COLO829 (cell line): ENCODE measurements at regions not wholly inside any gene's neighbourhood (a gene's known extent, or its start where the extent isn't known, plus 50 kb on each side); places are given as distances from the start of the nearest gene placed in this dataset.

Experiments used
- DNase-seq: peaks from one replicate; pipeline ENCODE4 v3.0.0; 2012; ENCODE audit warnings: low spot score

DNA sequence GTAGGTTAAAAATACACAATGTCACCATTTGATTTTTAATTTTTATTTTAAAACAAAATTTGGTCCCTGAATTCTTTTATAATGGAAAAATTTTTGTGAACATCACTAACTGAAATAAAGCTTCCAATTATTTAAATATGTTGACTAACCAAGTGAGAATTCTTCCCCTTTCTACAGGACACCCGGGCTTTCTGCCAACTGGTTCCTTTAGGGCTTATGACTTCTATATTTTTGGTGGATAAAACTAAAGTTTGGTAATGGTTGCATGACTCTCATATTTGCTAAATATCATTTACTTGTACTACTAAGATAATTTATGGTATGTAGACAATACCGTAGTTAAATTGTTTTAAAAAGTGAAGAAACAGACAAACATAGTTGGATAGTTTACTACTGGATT, 291.0 kb upstream of the DOK6 start:
- no peak for DNase-seq

DNA sequence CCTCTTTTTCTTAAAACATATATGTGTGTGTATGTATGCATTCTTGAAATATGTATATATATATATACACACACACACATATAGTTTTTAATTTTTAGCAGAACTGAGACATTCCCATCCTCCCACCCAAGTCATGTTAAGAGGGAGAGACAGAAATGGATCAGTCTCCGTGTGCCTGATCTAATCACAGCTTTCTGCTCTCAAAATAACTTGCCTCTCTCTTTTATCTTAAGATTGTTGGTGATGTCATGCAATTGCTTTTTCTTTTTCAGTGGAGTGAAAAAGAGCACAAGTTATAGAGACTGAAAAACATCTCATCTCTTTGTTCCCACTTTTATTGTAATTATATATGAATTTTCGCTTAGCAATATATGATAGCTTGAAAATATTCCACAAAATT, 279.9 kb upstream of the DOK6 start:
- no peak for DNase-seq

DNA sequence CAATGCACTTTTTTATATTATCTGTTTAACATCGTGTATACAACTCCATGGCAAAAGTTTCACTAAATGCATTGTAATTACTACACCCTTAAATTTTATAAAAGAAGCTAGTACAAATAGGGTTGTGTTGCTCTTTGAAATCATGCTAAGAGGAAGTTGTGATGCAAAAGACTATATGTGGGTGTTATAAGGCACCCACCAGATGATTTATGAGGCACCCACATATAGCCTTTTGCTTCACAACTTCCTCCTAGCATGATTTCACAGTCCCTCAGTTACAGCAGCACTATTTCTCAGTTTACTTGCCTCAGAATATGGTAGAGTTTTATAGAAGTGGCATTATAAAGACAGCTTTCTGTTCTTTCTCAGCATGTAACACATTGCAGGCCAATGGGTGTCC, 277.3 kb upstream of the DOK6 start:
- DNase-seq = no peak

DNA sequence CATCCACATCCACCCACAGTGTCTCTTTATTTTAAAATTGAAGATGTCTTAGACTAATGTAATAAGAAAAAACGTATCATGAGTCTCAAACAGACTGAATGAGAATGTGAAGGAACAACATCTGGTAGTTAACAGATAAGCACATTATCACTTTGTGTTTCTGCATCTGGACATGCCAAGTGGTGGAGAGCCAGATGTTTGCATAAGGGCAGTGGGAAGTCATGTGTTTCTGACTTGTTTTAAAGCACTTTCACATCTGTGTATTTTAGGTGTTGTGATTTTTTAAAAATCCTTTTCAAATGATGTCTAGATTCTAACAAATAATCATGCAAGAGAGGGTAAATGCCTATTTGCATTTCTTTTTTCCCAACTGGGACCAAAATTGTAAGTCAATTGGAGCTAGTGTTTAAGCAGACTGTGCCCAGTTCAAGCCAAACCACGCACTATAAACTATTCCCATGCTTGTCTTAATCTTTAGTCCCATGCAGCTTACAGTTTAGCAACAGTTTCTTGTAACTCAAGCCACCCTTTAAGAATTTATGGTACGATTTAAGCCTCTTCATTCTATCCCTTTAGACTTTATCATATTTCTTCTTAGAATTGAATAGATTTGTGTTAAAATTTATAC, 272.7 kb upstream of the DOK6 start:
- no peak for DNase-seq

DNA sequence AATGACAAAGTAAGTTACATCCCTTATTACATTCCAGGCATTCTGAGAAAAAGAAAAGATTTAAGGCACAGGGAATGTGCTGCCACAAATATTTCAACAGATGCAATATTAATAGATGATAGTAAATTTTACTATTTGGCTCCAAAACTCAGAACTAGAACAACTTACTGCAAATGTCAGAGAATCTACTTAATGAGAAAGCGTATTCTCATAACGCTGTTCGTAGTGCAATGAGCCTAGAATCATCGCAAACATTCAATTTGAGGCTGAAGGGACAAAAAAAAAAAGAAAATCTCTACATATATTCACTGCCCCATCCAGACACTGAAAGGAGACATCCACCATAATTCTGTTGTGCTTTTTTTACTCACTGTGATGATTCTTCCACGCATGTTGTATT, 272.1 kb upstream of the DOK6 start:
- no peak for DNase-seq

DNA sequence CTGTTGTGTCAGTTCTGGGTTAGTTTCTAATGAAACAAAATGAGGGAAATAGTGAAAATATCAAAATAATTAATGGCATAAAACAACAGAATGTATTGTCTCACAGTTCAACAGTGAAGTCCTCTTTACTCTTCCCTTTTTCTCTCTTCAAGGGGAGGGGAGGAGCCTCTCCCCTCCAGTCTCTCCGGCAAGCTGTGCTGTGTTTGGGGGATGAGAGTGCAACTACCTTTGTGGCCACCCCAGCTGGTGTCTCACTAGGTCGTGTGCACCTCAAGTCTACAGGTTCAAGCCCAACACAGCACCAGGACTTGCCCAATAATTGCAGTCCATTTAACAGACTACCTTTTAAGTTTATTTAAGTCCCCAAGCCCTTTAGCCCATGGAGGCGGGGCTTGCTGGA, 271.7 kb upstream of the DOK6 start:
- no peak for DNase-seq

DNA sequence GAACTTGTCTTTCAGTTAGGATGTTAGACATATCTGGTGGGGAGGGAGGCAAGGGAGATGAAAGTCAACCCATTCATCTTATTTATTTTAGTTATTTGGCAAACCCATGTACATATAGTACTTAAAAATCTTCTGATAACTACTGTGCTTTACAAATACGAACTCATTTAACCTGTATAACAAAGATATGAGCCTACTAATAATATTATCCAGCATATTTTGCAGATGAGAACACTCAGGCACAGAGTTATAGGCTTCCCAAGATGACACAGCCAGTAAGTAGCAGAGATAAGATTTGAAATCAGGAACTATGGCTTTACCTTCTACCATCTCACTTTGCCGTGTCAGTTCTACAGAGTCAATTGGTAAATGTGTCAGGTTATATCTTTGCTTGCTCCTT, 262.6 kb upstream of the DOK6 start:
- no peak for DNase-seq

DNA sequence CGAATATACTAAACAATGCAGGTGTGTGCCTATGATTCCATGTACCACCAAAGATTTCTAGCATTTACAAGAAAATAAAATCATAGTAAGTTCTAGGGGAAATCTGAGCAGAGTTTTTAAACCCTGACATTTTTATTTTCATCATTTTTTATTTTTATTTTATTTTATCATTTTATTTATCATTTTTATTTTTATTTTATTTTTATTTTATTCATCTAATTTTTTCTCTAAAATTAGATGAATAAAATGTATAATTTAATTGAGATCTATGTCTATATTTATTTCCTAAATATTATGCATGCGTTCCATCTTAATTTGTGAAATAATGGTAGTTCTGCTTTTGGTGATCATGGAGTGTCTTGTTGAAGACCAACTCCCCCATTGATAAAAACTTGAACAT, 257.6 kb upstream of the DOK6 start:
- DNase-seq = no peak

DNA sequence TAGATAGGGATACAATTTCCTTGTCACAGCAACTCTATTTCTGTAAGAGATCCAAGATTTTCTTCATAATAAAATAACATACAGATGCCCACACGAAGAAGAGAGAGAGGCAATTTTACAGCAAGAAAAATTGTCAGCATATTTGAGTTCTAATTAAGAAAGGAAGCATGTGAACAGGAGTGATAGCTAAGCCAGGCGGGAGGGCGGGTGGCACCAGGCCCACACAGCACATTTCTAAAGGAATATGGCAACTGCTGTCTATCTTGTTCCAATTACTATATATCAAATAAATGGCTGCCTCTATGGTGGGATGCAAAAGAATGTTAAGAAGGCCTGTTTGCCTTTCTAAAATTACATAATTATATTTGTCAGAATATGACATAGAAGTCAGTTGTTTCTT, 248.3 kb upstream of the DOK6 start:
- no peak for DNase-seq

DNA sequence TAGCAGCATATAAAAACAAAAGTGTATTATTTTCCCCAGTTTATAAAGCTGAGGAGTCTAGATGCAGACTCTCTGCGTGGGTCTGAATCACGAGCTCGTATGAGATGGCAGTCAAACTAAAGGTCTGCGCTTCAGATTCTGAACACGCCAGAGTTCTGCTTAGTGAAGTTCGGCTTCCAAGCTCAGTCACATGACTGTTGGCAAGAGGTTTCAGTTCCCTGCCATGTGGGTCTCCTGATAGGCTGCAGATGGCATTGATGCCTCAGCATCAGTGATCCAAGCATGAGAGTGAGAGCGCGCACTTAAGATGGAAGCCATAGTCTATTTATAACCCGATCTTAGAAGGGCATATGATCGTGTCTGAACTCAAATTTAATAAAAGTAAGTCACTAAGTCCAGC, 242.8 kb upstream of the DOK6 start:
- no peak for DNase-seq

DNA sequence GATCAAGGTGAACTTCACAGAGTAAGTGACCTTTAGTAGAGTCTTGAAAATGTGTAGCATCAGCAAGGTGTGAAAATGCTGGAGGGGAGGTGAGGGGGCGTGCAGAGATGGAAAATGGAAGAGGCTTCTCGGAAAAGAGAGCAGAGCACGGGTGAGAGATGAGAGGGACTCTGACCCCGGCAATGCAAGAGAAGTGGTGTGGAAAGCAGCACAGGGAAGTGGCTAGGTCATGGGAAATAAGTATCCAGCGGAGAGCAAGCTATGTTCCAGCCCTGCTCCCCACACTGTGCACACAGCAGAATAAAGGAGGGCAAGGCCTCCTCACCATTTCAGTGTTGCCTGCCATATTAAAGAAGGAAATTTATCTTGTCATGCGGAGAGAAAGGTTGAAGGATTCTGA, 241.7 kb upstream of the DOK6 start:
- DNase-seq = no peak

DNA sequence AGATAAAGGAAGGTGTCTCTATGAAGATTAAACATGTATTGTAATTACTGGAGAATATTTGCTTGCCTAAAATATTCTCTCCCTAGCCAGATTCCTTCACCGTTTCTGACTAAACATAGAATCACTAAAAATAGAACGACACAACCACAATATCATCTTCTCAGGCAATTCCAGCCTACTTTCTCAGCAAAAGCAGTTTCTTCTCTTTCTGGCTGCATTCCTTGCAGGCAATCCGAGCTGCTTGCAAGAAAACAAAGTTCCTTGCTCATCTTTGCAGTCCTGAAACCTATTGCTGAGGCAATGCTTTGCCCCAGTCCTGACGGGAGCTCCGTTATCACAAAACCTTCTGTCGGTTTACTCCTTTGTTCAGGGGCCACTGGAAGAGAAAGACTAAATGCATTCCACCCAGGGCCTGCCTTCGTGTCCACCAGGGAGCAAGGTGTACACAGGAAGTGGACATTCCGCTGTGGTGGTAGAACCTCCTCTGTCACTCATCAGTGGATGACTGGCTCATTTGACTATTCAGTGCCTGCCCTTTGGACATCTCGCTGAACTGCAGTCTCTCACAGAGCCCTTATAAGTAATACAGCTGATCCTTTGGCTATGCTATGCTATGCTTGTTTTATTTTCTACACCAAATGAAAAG, 239.2 kb upstream of the DOK6 start:
- no peak for DNase-seq

DNA sequence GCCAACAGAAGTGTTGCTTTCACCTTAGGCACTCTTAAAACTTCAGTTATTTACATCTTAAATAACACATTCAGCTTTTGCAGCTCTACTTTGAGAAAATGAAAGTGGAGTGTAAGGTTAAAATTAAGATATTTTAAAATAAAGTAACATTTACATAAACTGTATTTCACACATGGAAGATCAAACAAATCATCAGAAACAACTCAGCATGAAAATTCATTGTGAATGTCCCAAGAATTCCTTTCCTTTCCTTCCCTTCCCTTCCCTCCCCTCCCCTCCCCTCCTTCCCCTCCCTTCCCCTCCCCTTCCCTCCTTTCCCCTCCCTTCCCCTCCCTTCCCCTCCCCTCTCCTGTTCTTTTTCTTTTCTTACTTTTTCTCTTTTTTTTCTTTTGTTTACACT, 238.0 kb upstream of the DOK6 start:
- no peak for DNase-seq

DNA sequence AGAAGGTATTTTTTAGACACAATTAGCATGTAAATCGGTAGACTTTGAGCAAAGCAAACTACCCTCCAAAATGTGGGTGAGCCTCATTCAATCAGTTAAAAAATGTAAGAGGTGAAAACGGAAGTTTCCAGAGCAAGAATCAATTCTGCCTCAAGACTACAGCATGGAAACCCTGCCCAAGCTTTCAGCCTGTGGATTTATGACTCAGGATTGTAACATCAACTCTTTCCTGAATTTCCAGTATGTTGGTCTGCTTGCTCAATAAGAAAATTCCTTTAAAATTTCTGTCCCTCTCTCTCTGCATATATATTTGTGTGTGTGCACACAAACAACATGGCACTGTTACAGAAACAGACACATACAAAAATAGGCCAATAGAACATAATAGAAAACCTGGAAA, 228.6 kb upstream of the DOK6 start:
- DNase-seq = no peak

DNA sequence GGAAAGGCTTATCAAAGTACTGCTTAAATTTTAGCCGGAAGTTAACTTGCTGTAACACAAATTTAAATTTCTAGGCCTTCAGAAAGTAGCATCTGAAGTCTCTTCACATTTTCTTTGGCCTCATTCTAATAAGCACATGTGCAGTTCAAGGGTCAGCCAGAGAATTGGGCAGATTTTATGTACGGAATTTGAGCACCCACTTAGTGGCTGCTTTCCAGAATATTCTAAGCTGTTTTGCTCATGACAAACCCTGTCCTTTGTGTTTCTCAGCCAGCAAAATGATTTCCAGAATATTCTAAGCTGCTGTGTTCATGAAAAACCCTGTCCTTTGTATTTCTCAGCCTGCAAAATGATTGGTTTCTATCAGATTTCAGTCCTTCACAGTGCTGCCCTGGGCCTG, 225.0 kb upstream of the DOK6 start:
- DNase-seq = no peak

DNA sequence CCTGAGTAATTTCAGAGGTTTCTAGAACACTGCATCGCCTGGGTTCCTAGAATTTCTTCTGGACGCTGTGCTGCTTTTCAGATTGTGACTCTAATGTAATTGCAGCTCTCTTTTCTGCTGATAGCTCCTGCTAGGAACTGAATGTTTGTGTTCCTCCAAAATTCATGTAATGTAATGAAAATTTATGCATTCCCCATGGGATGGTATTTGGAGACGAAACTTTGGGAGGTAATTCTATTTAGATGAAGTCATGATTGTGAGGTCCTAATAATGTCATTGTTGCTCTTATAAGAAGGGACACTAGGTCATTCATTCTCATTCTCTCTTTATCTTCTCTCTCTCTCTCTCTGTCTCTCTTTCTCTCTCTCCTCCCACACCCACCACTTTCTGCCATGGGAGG, 223.9 kb upstream of the DOK6 start:
- no peak for DNase-seq

DNA sequence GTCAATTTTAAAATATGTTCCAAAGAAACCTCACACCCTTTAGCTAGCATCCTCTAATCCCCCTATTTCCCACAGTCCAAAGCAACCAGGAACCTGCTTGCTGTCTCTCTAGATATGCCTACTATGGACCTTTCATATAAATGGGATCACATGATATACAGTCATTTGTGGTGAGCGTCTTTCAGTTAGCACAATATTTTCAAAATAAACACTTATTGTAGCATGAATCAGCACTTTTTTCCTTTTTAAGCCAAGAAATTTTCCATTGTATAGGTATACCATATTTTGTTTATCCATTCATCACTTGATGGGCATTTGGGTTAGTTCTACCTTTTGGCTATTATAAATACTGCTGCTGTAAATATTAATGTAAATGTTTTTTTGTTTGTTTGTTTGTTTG, 223.0 kb upstream of the DOK6 start:
- no peak for DNase-seq

DNA sequence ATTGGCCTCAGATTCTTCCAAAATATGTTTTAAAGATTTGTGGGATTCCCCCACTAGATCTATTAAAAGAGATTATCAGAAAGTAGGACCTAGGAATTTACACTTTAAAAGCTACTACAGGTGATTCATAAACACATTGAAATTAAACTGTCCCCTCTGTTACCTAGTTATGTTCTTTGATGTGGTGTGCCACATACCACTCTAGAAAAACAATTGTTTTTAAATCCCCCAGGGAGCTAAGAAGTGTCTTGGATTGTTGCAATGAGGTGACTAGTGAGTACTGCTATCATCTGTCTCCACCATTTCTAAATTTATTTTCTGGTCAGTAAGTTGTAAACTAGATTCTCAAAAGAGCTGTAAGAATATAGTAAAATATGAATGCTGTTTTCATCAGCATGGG, 214.5 kb upstream of the DOK6 start:
- DNase-seq = no peak

DNA sequence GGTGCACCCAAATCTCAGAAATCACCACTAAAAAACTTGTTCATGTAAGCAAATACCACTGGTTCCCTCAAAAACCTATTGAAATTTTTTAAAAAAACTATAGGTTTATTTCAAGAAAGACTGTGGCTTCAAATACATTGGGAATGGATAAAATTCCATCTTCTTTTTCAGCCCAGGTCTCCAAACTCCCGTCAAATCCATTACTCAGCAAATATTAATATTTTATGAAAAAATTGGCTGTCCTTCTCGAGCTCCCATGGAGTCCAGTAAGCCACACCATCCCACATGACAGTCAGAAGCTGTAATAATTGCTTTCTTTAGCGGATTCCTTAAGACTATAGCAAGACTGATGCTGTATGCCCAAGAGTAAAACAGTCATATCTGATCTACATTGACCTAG, 204.4 kb upstream of the DOK6 start:
- no peak for DNase-seq

DNA sequence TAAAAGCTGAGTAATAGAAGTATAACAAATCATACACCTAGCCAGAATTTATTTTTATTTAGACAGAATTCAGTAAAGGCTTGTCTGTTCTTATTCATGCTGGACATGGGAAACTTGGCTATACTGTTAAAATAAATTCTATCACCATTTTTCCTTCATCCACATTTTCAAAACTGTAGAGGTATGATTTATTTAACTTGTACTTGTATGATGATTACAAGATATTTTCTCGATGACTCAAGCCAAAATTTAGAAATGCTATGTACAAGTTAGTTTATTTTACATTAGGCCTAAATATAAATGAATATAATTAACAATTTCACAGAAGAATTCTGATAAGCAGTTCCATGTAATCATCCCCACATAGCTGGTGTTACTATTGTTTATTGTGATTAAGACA, 194.8 kb upstream of the DOK6 start:
- DNase-seq = no peak

DNA sequence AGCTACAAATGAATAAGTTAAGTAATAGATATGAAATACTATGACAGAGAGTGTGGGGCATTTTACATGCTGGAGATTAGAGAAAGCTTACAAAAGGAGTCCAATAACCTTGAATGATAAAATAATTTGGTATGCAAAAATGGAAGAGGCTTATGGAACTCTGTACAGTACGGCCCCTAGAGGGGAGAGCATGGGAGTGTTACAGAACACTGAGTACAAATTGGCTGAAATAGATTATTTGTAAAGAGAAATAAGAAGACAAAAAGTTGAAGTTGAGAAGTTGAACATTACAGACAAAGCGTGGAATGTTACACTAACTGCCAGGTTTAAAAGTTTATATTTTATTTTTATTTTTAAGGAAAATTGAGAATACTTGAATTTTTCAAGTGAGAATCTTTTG, 192.1 kb upstream of the DOK6 start:
- no peak for DNase-seq

DNA sequence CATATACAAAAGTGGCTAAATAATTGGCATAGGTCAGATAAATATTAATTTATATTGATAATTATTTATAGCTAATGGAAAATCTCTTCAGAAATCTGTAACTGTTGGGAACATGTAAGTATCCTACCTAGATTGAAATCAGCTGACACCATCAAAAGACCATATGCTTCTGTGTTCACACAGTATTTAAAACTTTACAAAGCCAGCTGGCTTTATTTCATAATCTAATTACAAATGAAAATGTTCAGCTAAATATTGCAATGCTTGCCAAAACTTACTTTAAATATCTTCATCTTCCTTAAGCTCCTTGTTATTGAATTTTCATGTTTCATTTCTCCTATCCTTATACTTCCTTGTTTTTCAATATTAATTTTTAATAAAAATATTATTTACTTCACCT, 190.9 kb upstream of the DOK6 start:
- no peak for DNase-seq

DNA sequence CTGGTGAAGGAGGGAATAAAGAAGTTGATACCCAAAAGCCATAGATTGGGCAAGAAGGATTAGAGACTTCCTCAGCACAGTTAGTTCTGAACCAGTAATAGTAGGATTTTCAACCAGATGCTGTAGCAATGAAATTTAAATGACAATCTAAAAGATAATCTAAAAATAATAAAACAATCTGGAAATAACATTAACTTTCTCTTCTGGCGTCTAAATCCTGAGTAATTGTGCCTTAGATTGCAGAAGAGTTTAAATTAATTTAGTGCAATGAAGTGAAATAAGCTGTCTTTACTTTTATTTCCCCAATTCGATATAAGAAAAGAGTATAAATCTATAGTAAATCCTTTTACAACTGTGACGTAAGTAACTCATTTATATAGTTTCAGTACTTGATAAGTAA, 186.8 kb upstream of the DOK6 start:
- DNase-seq = no peak

DNA sequence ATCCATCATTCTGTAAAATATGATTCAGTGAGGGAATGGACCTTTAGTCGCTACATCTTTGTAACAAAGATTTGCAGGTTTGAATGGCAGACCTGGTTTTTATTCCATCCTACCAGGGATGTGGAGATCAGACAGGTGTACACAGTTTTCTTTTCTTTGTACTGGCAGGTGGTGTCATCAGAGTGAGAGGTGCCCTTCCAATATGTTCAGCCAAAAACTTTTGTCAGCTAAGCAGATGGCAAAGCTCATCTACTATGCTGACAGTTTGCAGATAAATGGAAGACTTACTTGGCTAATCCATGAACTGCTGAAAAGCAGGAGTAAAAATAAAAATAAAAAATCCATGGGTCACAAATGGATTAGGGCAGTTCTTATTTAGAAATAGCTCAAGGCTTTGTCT, 185.5 kb upstream of the DOK6 start:
- DNase-seq = no peak

DNA sequence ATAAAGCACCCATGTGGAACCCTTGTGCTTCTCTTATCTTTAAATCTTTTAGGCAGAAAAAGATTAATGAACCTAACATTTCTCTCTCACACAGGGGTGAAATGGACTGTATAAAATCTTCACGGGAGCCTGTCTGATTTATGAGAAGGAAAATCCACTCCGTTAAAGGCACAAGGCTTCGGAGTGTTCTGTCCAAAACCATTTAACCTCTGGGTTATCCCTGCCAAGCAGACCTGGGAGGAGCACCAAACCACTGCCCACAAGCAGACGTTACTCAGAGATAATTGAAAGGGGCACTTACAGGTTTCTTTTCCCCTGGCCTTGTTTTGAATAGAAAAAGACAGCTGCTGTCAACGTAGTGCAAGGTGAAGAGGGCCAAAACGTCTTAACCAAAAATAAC, 184.4 kb upstream of the DOK6 start:
- DNase-seq = no peak
